ENCODE measurements at regions not wholly inside any gene's neighbourhood (a gene's known extent, or its start where the extent isn't known, plus 50 kb on each side); places are given as distances from the start of the nearest gene placed in this dataset.

DNA sequence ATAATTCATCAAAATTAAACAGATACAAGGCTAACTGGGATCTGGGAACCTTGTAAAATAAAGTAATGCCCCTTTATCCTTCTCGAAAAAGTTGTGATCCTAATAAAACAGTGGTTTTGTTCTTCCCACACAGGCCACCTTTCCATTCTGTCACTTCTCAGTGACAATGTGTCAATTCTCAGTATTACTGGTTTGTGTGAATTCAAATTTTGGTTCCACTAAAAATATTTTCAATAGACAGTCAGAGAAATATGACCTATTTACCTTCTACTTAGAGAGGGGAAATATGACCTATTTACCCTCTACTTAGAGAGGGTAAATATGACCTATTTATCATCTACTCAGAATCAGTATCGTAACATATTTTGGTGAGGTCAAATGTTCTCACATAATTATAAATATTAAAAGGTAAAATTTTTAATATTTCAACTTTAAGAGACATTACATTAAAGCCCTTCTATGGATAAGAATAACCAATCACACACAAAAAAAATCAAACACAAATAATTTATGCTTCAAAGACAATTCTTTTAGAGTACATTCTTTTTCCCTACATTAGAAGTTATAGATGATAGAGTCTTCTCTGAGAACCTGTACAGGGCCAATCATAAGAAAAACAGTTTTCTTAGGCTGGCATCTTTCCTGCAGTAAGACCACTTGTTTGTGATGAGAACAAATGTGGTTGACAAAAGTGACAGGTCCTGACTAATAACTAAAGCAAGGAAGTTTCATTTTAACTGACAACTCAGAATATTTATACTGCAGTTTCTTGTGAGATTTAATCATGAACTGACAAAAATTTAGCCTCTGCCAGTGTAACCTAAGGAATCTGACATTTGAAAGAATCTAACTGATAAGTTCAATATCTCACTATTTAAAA lies 323.3 kb downstream of the DIPK2A start:
- no peak for DNase-seq (ENCODE audit: low read depth)

DNA sequence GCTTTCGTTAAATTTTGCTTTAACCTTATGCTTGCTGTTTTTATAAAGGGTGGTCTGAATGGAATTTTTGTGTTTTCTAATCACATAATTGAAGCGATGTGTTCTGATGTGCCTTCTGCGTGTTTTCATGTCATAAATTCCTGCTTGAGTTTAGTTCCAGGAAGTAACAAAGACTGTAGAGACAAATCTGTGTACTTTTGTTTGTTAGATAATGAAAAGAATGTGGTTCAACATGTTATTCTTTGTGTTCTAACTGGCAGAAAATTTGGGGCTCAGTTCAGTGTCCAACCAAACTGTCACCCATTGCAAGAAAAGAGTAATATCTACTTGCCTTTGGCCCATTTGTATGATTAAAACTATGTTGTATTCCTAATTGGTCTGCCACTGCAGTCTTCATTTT lies 324.0 kb downstream of the DIPK2A start:
- no peak for DNase-seq (ENCODE audit: low read depth)

DNA sequence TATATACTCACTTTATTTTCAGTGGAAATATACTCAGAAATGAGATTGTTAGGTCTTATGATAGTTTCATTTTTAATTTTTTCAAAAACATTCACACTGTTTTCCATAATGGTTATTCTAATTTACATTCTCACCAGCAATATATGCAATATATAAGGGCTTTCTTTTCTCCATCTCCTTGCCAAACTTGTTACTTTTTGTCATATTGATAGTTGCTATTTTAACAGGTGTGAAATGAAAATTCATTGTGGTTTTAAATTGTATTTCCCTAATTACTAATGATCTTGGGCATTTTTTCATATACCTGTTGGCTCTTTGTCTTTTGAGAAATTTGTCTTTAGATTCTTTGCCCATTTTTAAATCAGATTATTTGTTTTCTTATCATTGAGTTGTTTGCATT lies 325.2 kb downstream of the DIPK2A start:
- DNase-seq (ENCODE audit: low read depth): no peak

DNA sequence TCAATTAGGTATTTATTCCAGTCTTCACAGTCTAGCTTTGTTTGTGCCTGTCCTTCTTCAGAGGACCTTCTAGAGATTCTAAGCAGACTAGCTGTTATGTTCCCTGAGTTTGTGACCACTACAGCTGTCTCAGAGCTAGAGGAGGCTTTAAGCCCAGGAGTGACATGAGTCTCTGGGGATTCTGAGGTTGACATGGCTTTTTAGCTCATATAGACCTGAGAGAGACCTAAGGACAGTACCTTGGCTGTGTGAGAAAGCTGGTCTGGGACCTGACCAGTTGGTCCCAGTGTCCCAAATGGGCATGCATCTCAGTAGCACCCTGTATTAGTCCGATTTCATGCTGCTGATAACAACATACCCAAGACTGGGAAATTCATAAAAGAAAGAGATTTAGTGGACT lies 330.2 kb downstream of the DIPK2A start:
- DNase-seq (ENCODE audit: low read depth): no peak

DNA sequence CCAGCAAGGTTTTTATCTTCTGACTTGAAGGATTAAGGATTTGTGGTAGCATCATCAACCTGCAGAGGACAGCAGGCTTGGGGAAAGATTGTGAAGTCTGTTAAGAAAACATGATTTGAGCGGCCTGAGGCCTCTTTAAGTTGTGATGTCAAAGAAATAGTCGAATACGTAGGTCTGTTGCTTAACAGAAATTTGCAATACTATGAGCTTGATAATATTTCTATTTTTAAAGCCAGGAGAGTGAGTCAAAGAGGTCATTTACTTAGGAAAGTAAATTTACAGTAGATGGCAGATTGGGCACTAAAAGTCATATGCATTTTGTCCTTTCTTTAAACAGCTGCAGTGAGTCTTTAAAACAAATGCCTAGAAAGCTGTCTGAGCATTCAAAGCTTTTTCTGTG lies 336.3 kb downstream of the DIPK2A start:
- no peak for DNase-seq (ENCODE audit: low read depth)

DNA sequence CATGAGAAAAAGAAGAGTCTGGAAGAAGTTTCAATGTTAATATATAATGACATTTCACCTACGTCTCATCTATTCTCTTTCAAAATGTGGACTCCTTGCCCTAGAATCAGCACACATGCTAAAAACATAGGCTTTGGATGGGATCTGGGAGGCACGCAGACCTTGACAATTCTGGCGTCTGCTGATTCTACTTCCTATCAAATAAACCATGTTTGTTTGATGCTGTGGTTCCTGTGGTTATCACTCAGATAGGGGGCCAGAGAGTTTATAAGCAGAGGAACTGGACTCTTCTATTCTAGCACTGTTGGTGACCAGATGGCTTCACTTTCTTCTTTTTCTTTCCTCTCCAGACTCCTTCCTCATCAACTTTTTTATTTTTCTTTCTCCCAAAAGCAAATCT lies 336.8 kb downstream of the DIPK2A start:
- no peak for DNase-seq (ENCODE audit: low read depth)

DNA sequence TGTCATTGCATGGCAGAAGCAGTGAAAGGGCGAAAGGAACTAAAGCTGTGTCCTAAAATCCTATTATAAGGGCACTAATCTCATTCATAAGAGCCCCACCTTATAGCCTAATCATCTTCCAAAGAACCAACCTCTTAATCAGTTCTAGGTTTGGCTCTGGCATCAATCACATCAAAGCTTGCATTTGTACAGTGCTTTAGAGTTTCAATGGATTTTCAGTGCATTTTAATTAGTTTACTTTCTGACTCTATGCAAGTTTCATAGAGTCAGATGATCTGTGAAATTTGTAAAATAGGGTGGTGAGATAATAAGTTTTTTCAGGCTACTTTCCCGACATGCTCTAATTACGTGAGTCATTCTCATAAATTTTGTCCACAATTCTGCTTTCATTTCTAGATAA lies 341.1 kb downstream of the DIPK2A start:
- DNase-seq (ENCODE audit: low read depth): no peak

DNA sequence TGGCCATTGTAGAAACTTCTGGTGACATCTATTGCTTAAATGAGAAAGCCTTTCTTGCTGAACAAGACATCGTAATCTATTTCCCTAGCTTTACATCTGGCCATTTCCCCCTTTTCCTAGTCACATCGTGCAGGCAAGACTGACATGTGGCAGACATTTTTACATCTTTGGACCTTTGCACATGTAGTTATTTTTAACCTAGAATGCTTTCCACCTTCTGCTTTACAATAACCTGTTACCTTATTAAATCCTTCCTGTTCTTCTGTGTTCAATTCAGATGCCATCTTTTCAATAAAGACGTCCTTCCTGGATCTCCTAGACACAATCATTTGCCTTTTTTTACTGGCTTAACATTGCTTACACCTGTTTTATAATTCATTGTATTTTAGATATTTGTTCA lies 343.3 kb downstream of the DIPK2A start:
- no peak for DNase-seq (ENCODE audit: low read depth)

DNA sequence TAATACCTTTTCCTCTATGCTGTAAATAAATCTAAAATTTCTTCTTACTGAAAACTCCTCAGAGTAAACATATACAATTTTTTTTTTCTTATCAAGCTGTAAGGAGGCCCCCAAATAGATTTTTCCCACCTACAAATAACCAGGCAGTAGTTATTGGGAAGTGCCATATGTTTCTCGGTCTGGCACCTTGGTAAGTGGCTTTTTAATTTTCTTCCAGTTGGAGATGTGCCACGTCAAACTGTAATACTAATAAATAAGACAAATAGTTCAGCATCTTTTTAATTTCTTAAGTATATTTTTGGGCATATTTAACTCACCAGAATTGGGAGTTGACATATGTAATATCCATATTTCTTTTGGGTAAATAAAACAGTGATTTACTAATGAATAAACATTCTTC lies 346.3 kb downstream of the DIPK2A start:
- no peak for DNase-seq (ENCODE audit: low read depth)

DNA sequence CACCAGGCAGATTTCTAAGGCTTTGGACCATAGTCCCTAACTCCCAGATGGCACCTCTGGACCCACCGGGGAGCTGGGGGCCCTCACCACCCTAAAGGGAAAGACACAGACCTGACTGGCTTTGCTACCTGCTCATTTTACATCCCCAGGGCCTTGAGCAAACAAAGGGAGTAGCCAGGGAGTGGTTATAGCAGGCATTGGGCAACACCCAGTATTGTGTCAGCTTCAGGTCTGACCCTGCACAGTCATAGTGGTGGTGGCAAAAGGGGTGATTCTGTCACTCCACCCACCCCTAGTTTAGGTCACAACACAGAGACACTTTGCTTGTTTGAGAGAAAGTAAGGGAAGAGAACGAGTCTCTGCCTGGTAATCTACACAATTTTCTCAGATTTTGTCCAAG lies 352.5 kb downstream of the DIPK2A start:
- peak; percentile 14 for DNase-seq (ENCODE audit: low read depth)

DNA sequence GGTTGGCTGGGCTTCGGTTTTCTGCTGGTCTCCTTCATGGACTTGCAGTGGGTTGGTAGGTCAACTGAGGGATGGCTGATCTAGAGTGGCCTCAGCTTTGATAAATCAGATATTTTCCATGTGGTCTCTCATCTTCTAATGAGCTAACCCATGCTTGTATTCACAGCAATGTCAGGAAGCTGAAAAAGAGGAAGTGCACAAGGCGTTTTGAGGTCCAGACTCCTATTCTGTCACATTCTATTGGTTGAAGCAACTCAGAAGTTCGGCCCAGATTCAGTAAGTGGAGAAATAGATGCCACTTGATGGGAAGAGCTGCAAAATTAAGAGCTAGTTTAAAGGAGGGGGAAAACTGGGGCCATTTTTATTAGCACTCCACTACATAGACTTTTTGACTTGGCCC lies 361.2 kb downstream of the DIPK2A start:
- no peak for DNase-seq (ENCODE audit: low read depth)

DNA sequence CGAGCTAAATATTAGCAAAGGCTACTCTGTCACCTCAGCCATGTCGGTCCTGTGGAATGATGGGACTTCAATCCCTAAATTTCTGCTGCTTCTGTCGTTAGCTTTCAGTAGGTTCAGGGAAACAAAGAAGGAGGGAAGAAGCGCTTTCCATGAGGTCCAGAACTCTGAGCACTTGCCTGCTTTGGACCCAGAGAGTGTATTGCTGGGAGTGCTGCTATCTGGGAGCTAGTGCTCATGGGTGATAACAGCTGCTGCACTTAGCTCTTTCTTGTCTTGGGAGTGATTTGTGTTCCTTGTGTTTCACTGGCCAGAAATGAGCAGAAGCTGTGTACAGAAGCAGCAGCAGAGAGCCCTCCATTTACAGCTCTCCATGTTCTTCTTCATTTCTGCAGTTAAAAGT lies 369.8 kb downstream of the DIPK2A start:
- no peak for DNase-seq (ENCODE audit: low read depth)

DNA sequence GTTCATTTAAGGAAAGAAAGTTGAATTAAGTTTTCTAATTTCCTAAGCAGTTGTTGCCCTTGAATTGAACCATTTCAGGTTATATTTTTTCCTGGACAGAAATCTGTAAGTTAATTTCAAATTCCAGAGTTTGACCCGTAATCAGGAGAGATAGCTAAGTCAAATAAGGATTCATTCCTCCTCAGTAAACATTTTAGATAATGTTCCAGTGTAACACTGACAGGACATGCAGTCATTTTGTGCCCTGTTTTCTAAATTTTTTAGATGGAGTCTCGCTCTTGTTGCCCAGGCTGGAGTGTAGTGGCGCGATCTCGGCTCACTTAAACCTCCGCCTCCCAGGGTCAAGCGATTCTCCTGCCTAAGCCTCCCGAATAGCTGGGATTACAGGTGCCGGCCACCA lies 371.7 kb downstream of the DIPK2A start:
- DNase-seq (ENCODE audit: low read depth): no peak

DNA sequence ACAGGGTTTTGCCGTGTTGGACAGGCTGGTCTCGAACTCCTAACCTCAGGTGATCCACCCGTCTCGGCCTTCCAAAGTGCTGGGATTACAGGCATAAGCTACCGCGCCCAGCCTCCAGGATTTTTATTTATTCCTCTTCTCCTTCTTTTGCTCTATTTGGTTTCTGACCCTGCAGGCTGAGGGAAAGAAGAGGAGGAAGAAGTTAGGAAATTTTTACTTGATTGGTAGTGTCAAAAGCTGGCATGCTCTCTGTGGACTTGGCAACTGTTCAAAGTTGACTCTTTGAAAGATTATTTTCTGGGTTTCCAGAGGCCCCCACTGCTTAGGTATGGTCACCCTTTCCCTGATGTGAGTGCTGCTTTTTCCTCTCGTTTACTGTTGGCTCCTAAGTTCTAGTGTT lies 372.2 kb downstream of the DIPK2A start:
- DNase-seq (ENCODE audit: low read depth): no peak

DNA sequence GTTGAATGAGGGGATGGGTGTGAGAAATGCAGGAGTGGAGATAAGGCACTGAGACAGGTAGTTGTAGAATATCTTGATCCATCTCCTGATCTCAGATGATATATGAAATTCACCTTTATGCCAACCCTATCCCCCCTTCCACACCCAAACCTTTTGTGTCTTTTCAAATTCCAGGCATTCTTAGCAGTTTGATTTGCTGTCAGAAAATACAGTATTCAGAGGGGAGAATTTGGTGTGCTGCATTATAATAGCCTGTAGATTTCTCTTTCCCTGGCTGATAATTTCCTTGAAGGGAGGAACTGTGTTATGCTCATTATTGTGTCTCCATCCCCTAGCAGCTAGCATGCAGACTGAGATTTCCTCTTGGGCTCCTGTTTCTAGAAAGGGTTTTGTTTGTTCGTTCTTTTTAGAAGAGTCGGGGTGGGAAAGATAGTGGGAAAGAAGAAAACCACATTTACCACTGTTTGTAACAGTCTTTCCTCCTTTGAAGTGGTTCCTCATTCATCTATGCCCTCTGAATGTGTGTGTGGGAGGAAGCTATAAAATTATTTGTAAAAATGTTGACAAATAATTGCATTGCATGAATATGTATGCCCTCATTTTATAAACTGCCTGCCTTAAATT lies 373.4 kb downstream of the DIPK2A start:
- no peak for DNase-seq (ENCODE audit: low read depth)

DNA sequence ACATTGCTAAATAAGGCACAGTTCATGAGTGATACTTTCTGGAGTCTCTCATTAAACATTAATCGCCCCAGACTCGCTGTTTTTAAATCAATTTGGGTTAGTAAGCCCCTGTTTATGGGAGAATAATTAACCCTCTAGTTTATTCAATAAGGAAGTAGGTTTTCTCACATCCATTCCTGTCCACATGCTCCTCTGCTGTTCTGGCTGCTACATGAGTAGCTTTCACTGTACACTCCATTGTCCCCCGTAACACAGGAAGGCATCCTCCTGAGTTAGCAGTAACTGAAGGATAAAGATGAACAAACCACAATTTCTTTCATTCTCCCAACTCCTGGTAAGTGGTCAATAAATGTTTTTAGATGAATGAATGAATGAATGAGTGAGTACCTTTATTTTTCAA lies 378.5 kb downstream of the DIPK2A start:
- DNase-seq (ENCODE audit: low read depth): no peak

DNA sequence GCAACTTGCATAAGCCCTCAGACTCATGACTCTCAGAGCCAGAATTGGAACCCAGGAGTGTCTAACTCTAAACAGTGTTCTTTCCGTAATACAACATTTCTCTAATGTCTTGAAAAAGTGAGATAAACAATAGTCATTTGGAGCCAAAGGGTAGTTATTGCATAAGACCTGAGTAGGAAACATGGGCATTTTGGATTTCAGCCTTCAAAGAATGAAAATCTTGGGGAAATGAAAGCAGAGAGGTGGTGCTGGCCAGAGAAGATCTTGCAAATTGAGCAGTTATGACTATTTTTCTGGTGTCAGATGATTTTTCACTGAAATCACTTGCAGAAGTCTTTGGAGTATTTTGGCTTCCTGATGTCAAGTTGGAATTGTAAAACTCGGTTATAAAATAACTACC lies 379.4 kb downstream of the DIPK2A start:
- DNase-seq (ENCODE audit: low read depth): no peak

DNA sequence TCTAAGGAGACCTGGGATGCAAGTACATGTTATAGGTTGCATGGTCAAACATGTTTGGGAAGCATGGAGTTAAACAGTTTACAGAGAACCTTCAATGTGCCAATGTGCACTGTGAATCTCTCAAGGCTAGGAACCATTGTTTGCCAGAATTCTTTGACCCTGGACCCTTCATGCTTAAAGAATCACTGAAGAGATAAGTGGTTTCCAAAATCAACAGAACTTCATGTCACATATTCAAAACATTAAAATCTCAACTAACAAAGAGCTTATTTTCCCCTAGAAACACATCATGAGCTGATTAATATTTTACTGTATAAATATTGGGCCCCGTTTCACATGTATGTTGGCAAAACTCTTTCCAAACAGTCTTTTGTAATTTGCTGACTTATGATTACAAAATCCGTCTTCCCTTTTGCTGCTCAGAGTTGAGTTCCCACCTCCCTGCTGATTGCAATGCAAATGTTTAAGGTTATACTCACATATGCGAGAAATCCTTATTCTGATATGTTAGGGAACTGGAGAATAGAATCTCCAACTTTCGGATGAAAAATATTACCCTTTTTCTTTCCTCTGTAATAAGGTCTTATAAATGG lies 380.2 kb downstream of the DIPK2A start:
- DNase-seq (ENCODE audit: low read depth): no peak

DNA sequence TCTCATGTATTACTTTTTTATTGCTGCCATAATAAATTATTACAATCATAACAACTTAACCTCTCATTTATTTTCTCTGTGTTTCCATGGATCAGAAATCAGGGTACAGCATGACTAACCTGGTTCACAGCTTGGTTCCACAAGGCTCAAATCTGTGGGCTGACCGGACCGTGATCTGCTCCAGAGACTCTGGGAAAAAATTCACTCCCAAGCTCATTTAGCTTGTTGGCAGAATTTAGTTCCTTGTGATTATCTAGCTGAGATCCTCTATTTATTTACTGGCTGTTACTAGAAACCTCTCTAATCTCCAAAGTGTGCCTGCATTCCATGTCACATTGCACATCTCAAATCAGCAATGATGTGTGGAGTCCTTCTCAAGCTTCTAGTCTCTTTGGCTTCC lies 386.6 kb downstream of the DIPK2A start:
- DNase-seq (ENCODE audit: low read depth): no peak

DNA sequence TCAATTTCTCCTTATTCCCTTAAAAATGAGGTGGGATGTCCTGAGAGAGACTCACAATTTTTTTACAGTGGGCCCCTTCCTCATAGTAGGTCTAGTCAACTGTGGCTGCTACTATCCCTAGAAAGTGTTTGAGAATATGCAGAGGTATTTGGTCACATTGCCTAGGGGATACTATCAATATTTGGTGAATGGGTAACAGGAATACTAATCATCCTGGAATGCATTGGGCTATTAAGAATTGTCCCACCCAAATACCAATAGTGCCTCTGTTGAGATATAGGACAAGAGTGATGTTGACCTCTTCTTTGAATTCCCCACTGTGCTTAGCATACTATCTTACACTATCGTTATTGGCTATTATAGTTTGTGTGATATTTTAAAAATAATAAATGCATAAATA lies 389.4 kb downstream of the DIPK2A start:
- DNase-seq (ENCODE audit: low read depth): no peak

DNA sequence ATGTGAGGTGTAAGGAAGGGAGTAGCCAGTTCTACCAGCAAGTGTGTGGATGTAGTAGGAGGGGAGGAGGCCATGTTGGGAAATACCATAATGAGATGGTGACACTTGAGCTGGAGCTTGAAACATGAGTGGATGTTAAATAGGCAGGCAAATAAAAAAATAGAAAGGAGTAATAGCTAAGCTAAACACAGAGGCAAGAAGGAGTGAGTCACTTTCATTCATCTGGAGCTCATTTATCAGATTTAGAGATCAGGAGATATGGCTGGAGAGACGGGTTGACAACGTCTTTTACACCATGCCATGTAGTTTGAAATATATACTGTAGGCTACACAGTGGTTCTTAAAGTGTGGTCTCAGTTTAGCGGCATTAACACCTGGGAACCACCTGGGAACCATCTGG lies 390.5 kb downstream of the DIPK2A start:
- DNase-seq (ENCODE audit: low read depth): peak; percentile 66

DNA sequence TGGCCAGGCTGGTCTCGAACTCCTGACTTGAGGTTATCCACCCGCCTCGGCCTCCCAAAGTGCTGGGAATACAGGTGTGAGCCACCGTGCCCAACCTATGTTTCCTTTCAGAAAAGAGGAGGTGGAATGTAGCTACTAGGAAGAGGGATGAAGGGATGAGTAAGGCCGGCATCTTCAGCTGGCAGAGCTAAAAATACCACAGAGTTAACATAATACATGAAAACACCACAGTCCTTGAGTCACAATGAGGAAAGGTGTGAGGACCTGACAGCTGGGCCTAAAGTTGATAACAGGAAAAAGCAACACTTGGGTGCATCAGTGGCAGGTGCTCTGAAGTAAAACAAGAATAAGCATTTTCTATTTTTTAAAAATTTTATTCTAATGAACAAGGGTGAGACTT lies 392.2 kb downstream of the DIPK2A start:
- DNase-seq (ENCODE audit: low read depth): peak; percentile 52

DNA sequence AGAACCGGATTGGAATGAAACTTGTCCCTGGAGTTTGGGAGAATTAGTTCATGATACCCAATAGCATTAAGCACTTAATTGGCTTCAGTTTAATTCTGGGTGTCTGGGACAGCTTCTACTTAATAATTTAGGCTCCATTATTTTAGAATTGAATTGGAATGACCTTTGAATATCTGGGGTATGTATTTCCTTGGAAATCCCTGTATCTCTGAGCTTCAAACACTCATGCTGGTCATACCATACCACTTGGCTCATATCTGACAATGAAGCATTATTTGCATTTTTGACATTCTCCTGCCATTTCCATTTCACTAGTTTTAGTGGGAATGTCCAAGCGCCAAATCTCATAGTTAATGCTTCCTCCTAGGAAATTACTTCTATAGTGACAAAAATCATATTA lies 393.1 kb downstream of the DIPK2A start:
- no peak for DNase-seq (ENCODE audit: low read depth)
